HG02588 (cell line): ENCODE measurements at regions not wholly inside any gene's neighbourhood (a gene's known extent, or its start where the extent isn't known, plus 50 kb on each side); places are given as distances from the start of the nearest gene placed in this dataset.
"Not testable (repeated sequence)": the region's sequence is repeated elsewhere in the genome, so short reads cannot be mapped to it uniquely, and the experiment has no call there.

Source experiments
- ATAC-seq: cut with Tn5 transposase; IDR thresholded peaks from one replicate; pipeline ENCODE4 v1.9.1; 2021; ENCODE audit warnings: mild to moderate bottlenecking, moderate library complexity; ENCODE audit not compliant: unreplicated experiment

GRCh38 chr5:116887104-116887503 is 312.5 kb upstream of the SEMA6A start:
- ATAC-seq: no peak

GRCh38 chr5:116885825-116886224 is 311.2 kb upstream of the SEMA6A start:
- peak; percentile 69 for ATAC-seq

GRCh38 chr5:116883875-116884274 is 309.3 kb upstream of the SEMA6A start:
- peak; percentile 48 for ATAC-seq

- ATAC-seq: no peak
Observed at GRCh38 chr5:116881921-116882531, 307.4 kb upstream of the SEMA6A start.

GRCh38 chr5:116880601-116881000 is 306.0 kb upstream of the SEMA6A start:
- no peak for ATAC-seq

GRCh38 chr5:116880150-116880549 is 305.5 kb upstream of the SEMA6A start:
- peak; percentile 48 for ATAC-seq

GRCh38 chr5:116876240-116876840 is 301.7 kb upstream of the SEMA6A start:
- no peak for ATAC-seq

- ATAC-seq: no peak
Observed at GRCh38 chr5:116872986-116873385, 298.4 kb upstream of the SEMA6A start.

- no peak for ATAC-seq
Observed at GRCh38 chr5:116872486-116872885, 297.9 kb upstream of the SEMA6A start.

- not testable (repeated sequence) for ATAC-seq
Observed at GRCh38 chr5:116867825-116868224, 293.2 kb upstream of the SEMA6A start.

GRCh38 chr5:116865651-116866050 is 291.0 kb upstream of the SEMA6A start:
- ATAC-seq: no peak

GRCh38 chr5:116864838-116865190 is 290.2 kb upstream of the SEMA6A start:
- no peak for ATAC-seq

- ATAC-seq: no peak
Observed at GRCh38 chr5:116864157-116864837, 289.7 kb upstream of the SEMA6A start.

GRCh38 chr5:116862632-116863455 is 288.2 kb upstream of the SEMA6A start:
- ATAC-seq: no peak

- ATAC-seq: no peak
Observed at GRCh38 chr5:116861666-116862065, 287.0 kb upstream of the SEMA6A start.

GRCh38 chr5:116861097-116861496 is 286.5 kb upstream of the SEMA6A start:
- no peak for ATAC-seq

- no peak for ATAC-seq
Observed at GRCh38 chr5:116859666-116860320, 285.2 kb upstream of the SEMA6A start.

- ATAC-seq: no peak
Observed at GRCh38 chr5:116858705-116859333, 284.2 kb upstream of the SEMA6A start.

GRCh38 chr5:116858020-116858419 is 283.4 kb upstream of the SEMA6A start:
- not testable (repeated sequence) for ATAC-seq

- no peak for ATAC-seq
Observed at GRCh38 chr5:116856271-116856670, 281.6 kb upstream of the SEMA6A start.

GRCh38 chr5:116853992-116854391 is 279.4 kb upstream of the SEMA6A start:
- ATAC-seq: no peak
